A549 (cell line): ENCODE measurements at regions not wholly inside any gene's neighbourhood (a gene's known extent, or its start where the extent isn't known, plus 50 kb on each side); places are given as distances from the start of the nearest gene placed in this dataset.

Experiments used
- ATAC-seq, 2 experiments: fragments of 200-7000 bp in 1 of 2; fragments of >200 bp in 1 of 2; cut with Nextera tagmentation in 1 of 2; cut with Tn5 transposase in 1 of 2; 3 replicates each; pipeline versions ENCODE4 v1.8.0 to v1.9.1; 2018 to 2020; ENCODE audit warnings: mild to moderate bottlenecking in 1 of 2, moderate library complexity in 1 of 2
- CTCF ChIA-PET: fragments of 300-600 bp; sonication (Branson Sonifier 250); formaldehyde crosslinking; extraction: SDS; loops from one replicate; lab custom pipeline; 2021; ENCODE audit warnings: antibody characterized with exemption, inconsistent platforms; lab: Yijun Ruan, JAX
- POLR2A ChIA-PET: fragments of 350-600 bp; formaldehyde crosslinking; extraction: SDS; loops from one replicate; lab custom pipeline; 2021; ENCODE audit warnings: antibody characterized with exemption, inconsistent platforms; lab: Yijun Ruan, JAX
- DNase-seq, 2 experiments: peaks; one replicate each; pipeline versions ENCODE4 v3.0.0 to v3.0.0-alpha.2; 2011 to 2016; ENCODE audit warnings: low read depth in 1 of 2, low spot score in 1 of 2
- FAIRE-seq: peaks from 2 replicates; lab custom pipeline; 2011; peaks lifted over from hg19 to GRCh38; lab: Jason Lieb, UNC
- H3K27ac ChIP-seq, 2 experiments: fragments of >200 bp; sonication (Bioruptor Twin); formaldehyde crosslinking; 3 replicates each; pipeline ENCODE4 v1.5.1; 2016 to 2017
- H3K4me1 ChIP-seq: fragments of >200 bp; sonication (Bioruptor Twin); formaldehyde crosslinking; 3 replicates; pipeline ENCODE4 v1.6.1; 2016
- H3K4me2 ChIP-seq: fragments of >200 bp; sonication (Bioruptor Twin); formaldehyde crosslinking; 3 replicates; pipeline ENCODE4 v1.6.1; 2016
- H3K4me3 ChIP-seq: fragments of >200 bp; sonication (Bioruptor Twin); formaldehyde crosslinking; 3 replicates; pipeline ENCODE4 v1.5.1; 2016
- H3K9me3 ChIP-seq: fragments of >200 bp; sonication (Bioruptor Twin); formaldehyde crosslinking; 3 replicates; pipeline ENCODE4 v1.6.1; 2016
- BCL3 ChIP-seq: fragments of >200 bp; sonication (Bioruptor Twin); formaldehyde crosslinking; IDR thresholded peaks from 3 replicates; pipeline ENCODE4 v1.6.1; 2016
- BHLHE40 ChIP-seq: IDR thresholded peaks from 2 replicates; pipeline ENCODE4 v1.6.1; 2012; ENCODE audit warnings: low read depth, low read length, inconsistent platforms
- CEBPB ChIP-seq, 2 experiments: fragments of >200 bp in 1 of 2; sonication (Bioruptor Twin) in 1 of 2; formaldehyde crosslinking in 1 of 2; IDR thresholded peaks; 2 replicates each; pipeline ENCODE4 v1.6.1; 2012 to 2016
- CHD2 ChIP-seq: fragments of 150-350 bp; IDR thresholded peaks from 2 replicates; pipeline ENCODE4 v1.6.1; 2014; ENCODE audit warnings: low read length; ENCODE audit not compliant: partially characterized antibody
- EHMT2 ChIP-seq: fragments of 200-600 bp; sonication (generic); IDR thresholded peaks from 2 replicates; pipeline ENCODE4 v1.6.1; 2016; ENCODE audit warnings: antibody characterized with exemption, low read depth, mild to moderate bottlenecking, moderate library complexity
- ELK1 ChIP-seq: fragments of 150-350 bp; IDR thresholded peaks from 2 replicates; pipeline ENCODE4 v1.6.1; 2014; ENCODE audit warnings: low read depth, mild to moderate bottlenecking, low read length
- EP300 ChIP-seq, 2 experiments: fragments of >200 bp; sonication (Bioruptor Twin); formaldehyde crosslinking; IDR thresholded peaks; 2 replicates in 1 of 2; 3 replicates in 1 of 2; pipeline ENCODE4 v1.6.1; 2016 to 2017
- FOSB ChIP-seq: fragments of 250-450 bp; sonication (Bioruptor Pico); IDR thresholded peaks from 2 replicates; pipeline ENCODE4 v1.5.0; 2020; ENCODE audit warnings: mild to moderate bottlenecking, moderate library complexity
- FOSL2 ChIP-seq, 2 experiments: fragments of 450-650 bp in 1 of 2; fragments of >200 bp in 1 of 2; sonication (Bioruptor Twin) in 1 of 2; formaldehyde crosslinking; IDR thresholded peaks; 2 replicates each; pipeline versions ENCODE4 v1.5.0 to v1.6.1; 2016 to 2020; ENCODE audit warnings: mild to moderate bottlenecking in 1 of 2, moderate library complexity in 1 of 2
- FOXS1 ChIP-seq: fragments of 250-450 bp; sonication (Bioruptor Pico); IDR thresholded peaks from 2 replicates; pipeline ENCODE4 v1.5.0; 2020; ENCODE audit warnings: mild to moderate bottlenecking, moderate library complexity
- GATA3 ChIP-seq: IDR thresholded peaks from 2 replicates; pipeline ENCODE4 v1.6.1; 2012; ENCODE audit warnings: borderline replicate concordance
- HDAC2 ChIP-seq: fragments of 200-600 bp; sonication (generic); IDR thresholded peaks from 2 replicates; pipeline ENCODE4 v1.6.1; 2016
- HEYL ChIP-seq: fragments of 250-450 bp; sonication (Bioruptor Pico); IDR thresholded peaks from 2 replicates; pipeline ENCODE4 v1.8.0; 2021; ENCODE audit warnings: mild to moderate bottlenecking, moderate library complexity
- HOXB13 ChIP-seq: fragments of 250-450 bp; sonication (Bioruptor Pico); IDR thresholded peaks from 2 replicates; pipeline ENCODE4 v1.5.0; 2020; ENCODE audit warnings: low read depth, mild to moderate bottlenecking, moderate library complexity
- HOXB5 ChIP-seq: fragments of 250-450 bp; sonication (Bioruptor Pico); IDR thresholded peaks from 2 replicates; pipeline ENCODE4 v1.5.0; 2020; ENCODE audit warnings: mild to moderate bottlenecking, moderate library complexity
- JUN ChIP-seq, 2 experiments: fragments of >200 bp; sonication (Bioruptor Twin); formaldehyde crosslinking; IDR thresholded peaks; 2 replicates in 1 of 2; 3 replicates in 1 of 2; pipeline ENCODE4 v1.6.1; 2016 to 2017
- MAZ ChIP-seq: fragments of 150-350 bp; IDR thresholded peaks from 2 replicates; pipeline ENCODE4 v1.6.1; 2014; ENCODE audit warnings: antibody characterized with exemption, low read depth, low read length, borderline replicate concordance
- MYC ChIP-seq: IDR thresholded peaks from 2 replicates; pipeline ENCODE4 v1.6.1; 2012; ENCODE audit warnings: mild to moderate bottlenecking, inconsistent platforms, low read length, improper control_type of control experiment, borderline replicate concordance
- NFE2L2 ChIP-seq: fragments of 150-350 bp; conservative IDR thresholded peaks from 2 replicates; pipeline ENCODE4 v1.6.1; 2014; ENCODE audit warnings: low read length
- RNF2 ChIP-seq: fragments of 200-600 bp; sonication (generic); IDR thresholded peaks from 2 replicates; pipeline ENCODE4 v1.6.1; 2016; ENCODE audit warnings: low read depth, mild to moderate bottlenecking, antibody characterized with exemption, moderate library complexity, borderline replicate concordance
- SREBF2 ChIP-seq: fragments of 450-650 bp; IDR thresholded peaks from 2 replicates; pipeline ENCODE4 v1.6.1; 2014; ENCODE audit warnings: mild to moderate bottlenecking, moderate library complexity
- TFCP2L1 ChIP-seq: fragments of 250-450 bp; sonication (Bioruptor Pico); IDR thresholded peaks from 2 replicates; pipeline ENCODE4 v1.5.0; 2021; ENCODE audit warnings: mild to moderate bottlenecking
- ZFP36 ChIP-seq: fragments of 450-650 bp; IDR thresholded peaks from 2 replicates; pipeline ENCODE4 v1.6.1; 2014; ENCODE audit warnings: borderline replicate concordance; ENCODE audit not compliant: partially characterized antibody
- ZNF302 ChIP-seq: fragments of 250-450 bp; sonication (Bioruptor Pico); IDR thresholded peaks from 2 replicates; pipeline ENCODE4 v1.9.0; 2021; ENCODE audit warnings: inconsistent platforms, mild to moderate bottlenecking, moderate library complexity
- ZSCAN20 ChIP-seq: fragments of 250-450 bp; sonication (Bioruptor Pico); IDR thresholded peaks from 2 replicates; pipeline ENCODE4 v1.8.0; 2022; ENCODE audit warnings: mild to moderate bottlenecking, moderate library complexity
- WGBS: methylation state at CpG from one replicate; pipeline ENCODE4 v1.1.6; 2017; ENCODE audit errors: missing lambda C conversion rate; 5-methylcytosine and 5-hydroxymethylcytosine counted together
- TF ChIP-seq, protein P1 (sequence below): IDR thresholded peaks from 2 replicates; pipeline ENCODE4 v1.6.1; 2012
- TF ChIP-seq, protein P2 (sequence below): fragments of >200 bp; sonication (Bioruptor Twin); formaldehyde crosslinking; IDR thresholded peaks from 3 replicates; pipeline ENCODE4 v1.5.1; 2016

GRCh38 chr5:57831932-57832331, 349.3 kb upstream of the ACTBL2 start:
- CTCF ChIA-PET, result no interaction called here
- Histone ChIP-seq H3K9me3 (no peaks in the 10 kb centered on the region), H3K4me3 (no peak overlapping the region), H3K4me2 (no peak overlapping the region), H3K4me1 (peaks cover 16% of the 10 kb centered on the region)
- no peak for DNase-seq
- no peak for FAIRE-seq
- no peak for ATAC-seq
- TF ChIP-seq HEYL (CRISPR knock-in tag) (no peak), CHD2 (no peak), JUN (IDR thresholded peaks at IDR 0.05) (no peak), FOXS1 (CRISPR knock-in tag) (no peak), MYC (no peak), ZSCAN20 (no peak), HOXB13 (CRISPR knock-in tag) (no peak), EHMT2 (no peak), SREBF2 (no peak), BHLHE40 (no peak), CEBPB (IDR thresholded peaks at IDR 0.05) (no peak), ZFP36 (no peak), GATA3 (no peak), FOSL2 (IDR thresholded peaks at IDR 0.05) (no peak), FOSL2 (CRISPR knock-in tag; IDR thresholded peaks at IDR 0.05) (no peak), EP300 (IDR thresholded peaks at IDR 0.05) (no peak), ELK1 (no peak), BCL3 (no peak)
- TF ChIP-seq, protein P1, sequence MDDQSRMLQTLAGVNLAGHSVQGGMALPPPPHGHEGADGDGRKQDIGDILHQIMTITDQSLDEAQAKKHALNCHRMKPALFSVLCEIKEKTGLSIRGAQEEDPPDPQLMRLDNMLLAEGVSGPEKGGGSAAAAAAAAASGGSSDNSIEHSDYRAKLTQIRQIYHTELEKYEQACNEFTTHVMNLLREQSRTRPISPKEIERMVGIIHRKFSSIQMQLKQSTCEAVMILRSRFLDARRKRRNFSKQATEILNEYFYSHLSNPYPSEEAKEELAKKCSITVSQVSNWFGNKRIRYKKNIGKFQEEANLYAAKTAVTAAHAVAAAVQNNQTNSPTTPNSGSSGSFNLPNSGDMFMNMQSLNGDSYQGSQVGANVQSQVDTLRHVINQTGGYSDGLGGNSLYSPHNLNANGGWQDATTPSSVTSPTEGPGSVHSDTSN, result no peak
- TF ChIP-seq, all 56 proteins: peak for 0
- peak overlapping the region in 1 of 2 experiments; percentile 29; a peak in 1 of 6 replicates for H3K27ac ChIP-seq
- 85% methylated on average over 2 of the region's 2 CpGs for WGBS
- POLR2A ChIA-PET, result no interaction called here

- Histone ChIP-seq H3K4me2 (no peak overlapping the region), H3K27ac (no peak overlapping the region), H3K4me1 (peaks cover 16% of the 10 kb centered on the region), H3K4me3 (no peak overlapping the region), H3K9me3 (no peaks in the 10 kb centered on the region)
- TF ChIP-seq HOXB5 (CRISPR knock-in tag) (no peak), MAZ (no peak), SREBF2 (no peak), TFCP2L1 (CRISPR knock-in tag) (no peak), NFE2L2 (no peak), RNF2 (no peak), HDAC2 (no peak), ZNF302 (CRISPR knock-in tag) (no peak), FOSB (CRISPR knock-in tag) (no peak)
- TF ChIP-seq, protein P2, sequence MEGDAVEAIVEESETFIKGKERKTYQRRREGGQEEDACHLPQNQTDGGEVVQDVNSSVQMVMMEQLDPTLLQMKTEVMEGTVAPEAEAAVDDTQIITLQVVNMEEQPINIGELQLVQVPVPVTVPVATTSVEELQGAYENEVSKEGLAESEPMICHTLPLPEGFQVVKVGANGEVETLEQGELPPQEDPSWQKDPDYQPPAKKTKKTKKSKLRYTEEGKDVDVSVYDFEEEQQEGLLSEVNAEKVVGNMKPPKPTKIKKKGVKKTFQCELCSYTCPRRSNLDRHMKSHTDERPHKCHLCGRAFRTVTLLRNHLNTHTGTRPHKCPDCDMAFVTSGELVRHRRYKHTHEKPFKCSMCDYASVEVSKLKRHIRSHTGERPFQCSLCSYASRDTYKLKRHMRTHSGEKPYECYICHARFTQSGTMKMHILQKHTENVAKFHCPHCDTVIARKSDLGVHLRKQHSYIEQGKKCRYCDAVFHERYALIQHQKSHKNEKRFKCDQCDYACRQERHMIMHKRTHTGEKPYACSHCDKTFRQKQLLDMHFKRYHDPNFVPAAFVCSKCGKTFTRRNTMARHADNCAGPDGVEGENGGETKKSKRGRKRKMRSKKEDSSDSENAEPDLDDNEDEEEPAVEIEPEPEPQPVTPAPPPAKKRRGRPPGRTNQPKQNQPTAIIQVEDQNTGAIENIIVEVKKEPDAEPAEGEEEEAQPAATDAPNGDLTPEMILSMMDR, result no peak
- FAIRE-seq (no peak), DNase-seq (no peak), ATAC-seq (no peak)
- ChIA-PET POLR2A (no interaction called here), CTCF (no interaction called here)
Measured at GRCh38 chr5:57831090-57831489, 348.5 kb upstream of the ACTBL2 start.
